Caco-2 (cell line): ENCODE measurements at regions not wholly inside any gene's neighbourhood (a gene's known extent, or its start where the extent isn't known, plus 50 kb on each side); places are given as distances from the start of the nearest gene placed in this dataset.

Source experiments
- BruUV-seq: library from RNA; stranded (reverse); fragments of 400-500 nt; replicated peaks from 2 replicates; lab custom pipeline; 2021; lab: Mats Ljungman, UMichigan
- CTCF ChIA-PET: fragments of 300-600 bp; sonication (Branson Sonifier 250); formaldehyde crosslinking; loops from one replicate; lab custom pipeline; 2022; ENCODE audit warnings: antibody characterized with exemption; lab: Charles Lee
- POLR2A ChIA-PET: fragments of 300-600 bp; sonication (Branson Sonifier 250); formaldehyde crosslinking; loops from one replicate; lab custom pipeline; 2022; ENCODE audit warnings: antibody characterized with exemption; lab: Charles Lee
- DNase-seq, 2 experiments: peaks; one replicate each; pipeline versions ENCODE4 v3.0.0 to v3.0.0-alpha.2; 2020 to 2022
- H3K27me3 ChIP-seq: replicated peaks from 2 replicates; pipeline ENCODE4 v1.6.0; 2011; ENCODE audit warnings: low read length; ENCODE audit not compliant: control insufficient read depth, insufficient read depth
- H3K36me3 ChIP-seq: 2 replicates; pipeline ENCODE4 v1.5.1; 2011; ENCODE audit warnings: low read length; ENCODE audit not compliant: control insufficient read depth, insufficient read depth
- H3K4me1 ChIP-seq: fragments of 250-450 bp; sonication (Bioruptor Pico); 2 replicates; pipeline ENCODE4 v1.5.1; 2020; ENCODE audit warnings: mild to moderate bottlenecking
- H3K4me3 ChIP-seq: 2 replicates; pipeline ENCODE4 v1.5.1; 2011; ENCODE audit warnings: low read depth, mild to moderate bottlenecking, control low read depth, low read length
- H3K9me3 ChIP-seq: fragments of 250-450 bp; sonication (Bioruptor Pico); 2 replicates; pipeline ENCODE4 v1.5.1; 2020; ENCODE audit warnings: mild to moderate bottlenecking, moderate library complexity
- H3K27ac Mint-ChIP-seq: one replicate; pipeline ENCODE4 v1.8.0; 2022; ENCODE audit warnings: mixed read lengths; ENCODE audit not compliant: unreplicated experiment
- H3K27me3 Mint-ChIP-seq: one replicate; pipeline ENCODE4 v1.8.0; 2022; ENCODE audit warnings: mixed read lengths; ENCODE audit not compliant: insufficient read depth, unreplicated experiment
- H3K36me3 Mint-ChIP-seq: one replicate; pipeline ENCODE4 v1.8.0; 2022; ENCODE audit warnings: mild to moderate bottlenecking, mixed read lengths; ENCODE audit not compliant: insufficient read depth, unreplicated experiment
- H3K4me1 Mint-ChIP-seq: one replicate; pipeline ENCODE4 v1.8.0; 2022; ENCODE audit warnings: low read depth, mixed read lengths; ENCODE audit not compliant: unreplicated experiment
- H3K4me3 Mint-ChIP-seq: one replicate; pipeline ENCODE4 v1.8.0; 2022; ENCODE audit warnings: mild to moderate bottlenecking, moderate library complexity, mixed read lengths; ENCODE audit not compliant: unreplicated experiment
- H3K9me3 Mint-ChIP-seq: one replicate; pipeline ENCODE4 v1.8.0; 2022; ENCODE audit warnings: mixed read lengths; ENCODE audit not compliant: unreplicated experiment
- CTCF ChIP-seq, 2 experiments: fragments of 200-600 bp in 1 of 2; IDR thresholded peaks; 1 replicate in 1 of 2; 2 replicates in 1 of 2; pipeline versions ENCODE4 v1.5.1 to v1.8.0; 2011 to 2022; ENCODE audit warnings: antibody characterized with exemption in 1 of 2, control low read depth in 1 of 2, inconsistent platforms in 1 of 2, low read depth in 1 of 2, low read length in 1 of 2, mild to moderate bottlenecking in 1 of 2, moderate library complexity in 1 of 2; ENCODE audit not compliant: insufficient read depth in 1 of 2, severe bottlenecking in 1 of 2, unreplicated experiment in 1 of 2
- intact Hi-C: fragments of 100-400 bp; cut with micrococcal nuclease; formaldehyde crosslinking; loops from one replicate; pipeline ENCODE4 v1.10.0; 2022; ENCODE audit not compliant: unreplicated experiment

- no peak for TF ChIP-seq CTCF (IDR thresholded peaks at IDR 0.05; ENCODE audit: insufficient read depth in 1 of 2, low read depth in 1 of 2, low read length in 1 of 2, severe bottlenecking in 1 of 2, unreplicated experiment in 1 of 2)
- Mint-ChIP-seq H3K4me3 (no peak overlapping the region), H3K27me3 (no peaks in the 10 kb centered on the region), H3K9me3 (no peaks in the 10 kb centered on the region), H3K27ac (no peak overlapping the region), H3K4me1 (no peaks in the 10 kb centered on the region), H3K36me3 (no peaks in the 10 kb centered on the region)
- ChIA-PET POLR2A (no interaction called here), CTCF (no interaction called here)
- Histone ChIP-seq H3K4me1 (no peaks in the 10 kb centered on the region), H3K27me3 (no peaks in the 10 kb centered on the region), H3K4me3 (no peak overlapping the region), H3K9me3 (no peaks in the 10 kb centered on the region), H3K36me3 (no peaks in the 10 kb centered on the region)
- DNase-seq, result no peak
- BruUV-seq, result no TSS peak
- intact Hi-C loops, result no loop called here
Observed at GRCh38 chr6:81988871-81989270, 236.4 kb upstream of the TENT5A start.

DNA sequence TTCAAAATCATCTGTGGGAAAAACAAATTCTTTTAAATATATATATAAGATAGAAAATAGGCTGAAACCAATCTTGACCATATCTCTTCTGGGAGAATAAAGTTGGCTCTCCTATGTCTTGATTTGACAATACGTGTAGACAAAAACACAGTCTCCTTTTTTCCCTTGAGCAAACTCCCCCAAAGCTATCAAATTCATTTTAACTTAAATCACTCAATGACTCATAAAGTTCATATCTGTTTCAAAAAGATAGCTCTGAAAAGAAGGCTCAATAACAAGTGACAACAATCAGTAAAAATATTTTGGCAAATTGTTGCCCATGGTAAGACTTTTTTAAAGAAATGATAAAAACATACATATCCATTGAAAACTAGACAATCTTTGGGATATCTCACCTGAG, 236.0 kb upstream of the TENT5A start:
- H3K27me3 ChIP-seq, result no peaks in the 10 kb centered on the region
- BruUV-seq, result no TSS peak
- H3K4me1 Mint-ChIP-seq, result no peaks in the 10 kb centered on the region
- H3K4me1 ChIP-seq, result no peaks in the 10 kb centered on the region
- no peak overlapping the region for H3K27ac Mint-ChIP-seq
- no peaks in the 10 kb centered on the region for H3K9me3 ChIP-seq
- no peak for TF ChIP-seq CTCF (IDR thresholded peaks at IDR 0.05; ENCODE audit: insufficient read depth in 1 of 2, low read depth in 1 of 2, low read length in 1 of 2, severe bottlenecking in 1 of 2, unreplicated experiment in 1 of 2)
- DNase-seq, result no peak
- no peaks in the 10 kb centered on the region for H3K36me3 Mint-ChIP-seq
- H3K4me3 ChIP-seq, result no peak overlapping the region
- no peaks in the 10 kb centered on the region for H3K27me3 Mint-ChIP-seq
- intact Hi-C loops, result no loop called here
- no peaks in the 10 kb centered on the region for H3K9me3 Mint-ChIP-seq
- H3K36me3 ChIP-seq, result no peaks in the 10 kb centered on the region
- no peak overlapping the region for H3K4me3 Mint-ChIP-seq
- POLR2A ChIA-PET, result no interaction called here
- CTCF ChIA-PET, result no interaction called here

- ChIA-PET CTCF (no interaction called here), POLR2A (no interaction called here)
- H3K36me3 ChIP-seq, result no peaks in the 10 kb centered on the region
- Mint-ChIP-seq H3K27ac (no peak overlapping the region), H3K36me3 (no peaks in the 10 kb centered on the region), H3K9me3 (peaks cover 2% of the 10 kb centered on the region), H3K4me1 (peaks cover under 1% of the 10 kb centered on the region), H3K27me3 (no peaks in the 10 kb centered on the region), H3K4me3 (no peak overlapping the region)
- no TSS peak for BruUV-seq
- no peak for DNase-seq
- no peaks in the 10 kb centered on the region for H3K4me1 ChIP-seq
- no peak overlapping the region for H3K4me3 ChIP-seq
- intact Hi-C loops, result no loop called here
- no peak for TF ChIP-seq CTCF (IDR thresholded peaks at IDR 0.05; ENCODE audit: insufficient read depth in 1 of 2, low read depth in 1 of 2, low read length in 1 of 2, severe bottlenecking in 1 of 2, unreplicated experiment in 1 of 2)
- H3K9me3 ChIP-seq, result no peaks in the 10 kb centered on the region
- H3K27me3 ChIP-seq, result no peaks in the 10 kb centered on the region
Observed at GRCh38 chr6:81987293-81987692, 234.8 kb upstream of the TENT5A start.
